ENCODE measurements at regions not wholly inside any gene's neighbourhood (a gene's known extent, or its start where the extent isn't known, plus 50 kb on each side); places are given as distances from the start of the nearest gene placed in this dataset.

GRCh38 chr2:66729416-66730330 lies 294.7 kb downstream of the MEIS1 start:
- no peak for DNase-seq

- no peak for DNase-seq
These were observed 295.5 kb downstream of the MEIS1 start for GRCh38 chr2:66730441-66730840.

DNA sequence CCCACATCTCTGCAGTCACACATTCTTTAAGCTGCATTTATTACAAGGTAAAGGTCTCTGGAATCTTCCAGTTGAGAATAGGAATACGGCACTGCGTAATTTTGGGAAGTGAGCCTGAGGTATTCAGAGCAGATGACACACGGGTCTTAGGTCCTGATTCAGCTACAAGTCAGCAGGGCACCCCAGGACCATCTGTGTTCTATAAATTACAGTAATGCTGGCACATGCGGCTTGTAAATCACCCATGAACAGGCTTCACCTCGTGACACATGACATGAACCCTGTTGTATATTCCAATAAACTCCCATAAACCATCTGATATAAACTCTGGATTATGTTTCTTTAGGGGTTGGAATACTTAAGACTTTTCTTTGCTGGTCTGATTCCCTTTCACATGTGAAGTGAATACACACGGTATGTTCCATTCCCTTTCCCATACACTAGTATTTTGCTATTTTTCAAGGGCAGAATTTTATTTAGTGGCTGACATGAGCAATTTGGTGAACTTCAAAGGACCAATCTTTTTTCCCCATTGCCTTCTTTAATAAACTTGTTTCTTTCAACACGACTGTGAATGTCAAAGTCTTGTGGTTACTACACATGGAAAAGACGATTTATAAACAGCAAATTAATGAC lies 298.6 kb downstream of the MEIS1 start:
- no peak for DNase-seq

GRCh38 chr2:66748939-66749338 lies 314.0 kb downstream of the MEIS1 start:
- DNase-seq: no peak

DNA sequence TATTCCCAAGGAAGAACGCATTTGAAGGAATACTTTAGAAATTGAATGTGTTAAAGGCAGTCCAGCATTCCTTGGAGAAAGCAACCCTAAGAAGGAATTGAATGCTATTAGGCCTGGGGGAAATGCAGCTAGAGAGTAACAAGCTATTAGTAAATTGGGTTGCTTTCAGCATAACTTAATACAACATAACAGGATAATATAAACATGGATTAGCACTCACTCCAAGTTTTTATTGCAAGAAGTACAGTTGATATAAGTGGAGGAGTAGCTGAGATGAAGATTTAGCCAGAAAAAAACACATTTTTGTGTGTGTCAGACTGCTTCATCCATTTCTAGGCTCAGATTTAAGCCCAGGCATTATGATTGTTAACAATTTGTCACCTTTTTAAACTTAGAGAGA lies 314.6 kb downstream of the MEIS1 start:
- no peak for DNase-seq

GRCh38 chr2:66753257-66753656 lies 318.3 kb downstream of the MEIS1 start:
- no peak for DNase-seq

GRCh38 chr2:66753660-66754059 lies 318.7 kb downstream of the MEIS1 start:
- DNase-seq: no peak

DNA sequence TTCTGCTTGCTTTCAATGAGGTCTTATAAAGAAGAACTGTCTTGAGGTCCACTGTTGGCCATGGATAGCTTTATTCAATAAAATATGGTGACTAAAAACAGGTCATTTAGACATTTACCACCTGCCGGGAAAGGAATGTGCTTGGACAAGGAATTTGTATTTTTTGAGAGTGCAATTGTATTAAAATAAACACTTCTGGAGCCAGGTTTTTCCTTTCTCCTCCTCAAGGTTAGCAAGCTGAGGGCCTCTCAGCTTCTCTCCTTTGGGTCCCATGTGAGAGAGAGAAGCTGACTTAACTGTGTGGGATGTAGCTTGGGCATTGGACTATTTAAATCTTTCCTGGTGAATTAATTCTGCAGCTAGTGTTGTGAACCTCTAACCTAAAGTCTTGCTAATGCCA lies 321.0 kb downstream of the MEIS1 start:
- DNase-seq: no peak

DNA sequence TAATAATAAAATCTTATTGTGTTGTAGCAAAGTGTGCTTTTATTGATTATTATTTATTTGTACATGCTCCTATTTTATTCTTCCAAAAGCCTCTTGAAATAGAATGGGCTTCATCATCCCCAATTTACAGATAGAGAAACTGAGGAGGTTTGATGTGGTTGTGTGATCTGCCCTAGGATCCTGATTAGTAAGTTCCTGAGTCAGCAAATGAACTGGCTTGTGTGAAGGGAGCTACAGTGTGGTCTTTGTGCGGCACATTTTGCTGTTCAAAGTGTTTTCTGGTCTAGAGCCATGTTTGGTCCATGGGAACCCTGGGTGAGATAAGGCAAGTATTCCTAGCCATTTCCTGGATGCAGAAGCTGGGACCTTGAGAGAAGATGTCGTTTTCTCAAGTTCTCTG lies 326.9 kb downstream of the MEIS1 start:
- DNase-seq: no peak

- no peak for DNase-seq
These were observed 327.8 kb downstream of the MEIS1 start for GRCh38 chr2:66762761-66763160.

GRCh38 chr2:66766582-66766981 lies 331.7 kb downstream of the MEIS1 start:
- no peak for DNase-seq

DNA sequence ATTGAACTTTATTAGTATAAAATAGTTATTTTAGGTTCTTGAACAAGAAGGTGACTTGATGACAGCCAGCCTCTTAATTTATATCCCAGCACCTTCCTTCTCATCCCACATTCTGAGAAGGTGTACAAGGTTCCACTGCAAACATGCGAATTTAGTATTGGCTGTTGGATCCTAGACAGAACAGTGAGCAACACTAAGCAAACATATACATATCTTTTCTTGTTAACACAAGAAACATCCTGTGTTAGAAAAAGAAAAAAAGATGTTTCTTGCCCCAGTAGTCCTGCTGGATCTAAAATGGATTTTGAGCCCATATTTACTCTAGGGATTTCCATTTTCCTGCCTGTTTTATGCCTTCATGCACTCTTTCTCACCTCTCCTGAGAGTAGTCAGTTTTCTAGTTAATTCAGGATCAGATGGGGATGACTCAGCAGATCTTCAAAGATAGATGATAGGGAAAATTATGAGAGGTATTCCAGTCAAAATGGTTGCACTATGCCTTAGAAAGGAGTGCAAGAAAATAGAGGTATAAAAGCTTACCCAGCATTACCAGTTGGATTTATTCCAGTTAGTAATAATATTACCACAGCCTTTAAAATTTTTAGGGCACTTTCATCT lies 336.5 kb downstream of the MEIS1 start:
- no peak for DNase-seq

DNA sequence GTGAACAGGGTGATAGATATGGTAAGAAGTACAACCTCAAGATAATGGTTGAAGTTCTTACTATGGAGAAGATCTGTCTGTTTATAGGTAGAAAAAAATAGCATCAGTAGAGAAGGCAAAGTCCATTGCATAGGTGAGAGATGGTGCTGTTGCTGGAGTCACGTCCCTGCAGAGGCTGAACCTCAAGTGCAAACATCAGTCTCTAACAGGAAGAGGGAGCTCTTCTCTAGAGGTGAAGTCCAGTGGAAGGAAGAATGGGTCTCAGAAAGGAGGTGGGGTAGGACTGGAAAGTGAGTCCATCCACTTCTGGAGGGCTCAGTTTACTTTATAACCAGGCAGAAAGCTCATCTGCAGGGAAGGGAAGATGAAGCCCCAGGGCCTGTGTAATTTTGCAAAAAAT lies 337.7 kb downstream of the MEIS1 start:
- no peak for DNase-seq

DNA sequence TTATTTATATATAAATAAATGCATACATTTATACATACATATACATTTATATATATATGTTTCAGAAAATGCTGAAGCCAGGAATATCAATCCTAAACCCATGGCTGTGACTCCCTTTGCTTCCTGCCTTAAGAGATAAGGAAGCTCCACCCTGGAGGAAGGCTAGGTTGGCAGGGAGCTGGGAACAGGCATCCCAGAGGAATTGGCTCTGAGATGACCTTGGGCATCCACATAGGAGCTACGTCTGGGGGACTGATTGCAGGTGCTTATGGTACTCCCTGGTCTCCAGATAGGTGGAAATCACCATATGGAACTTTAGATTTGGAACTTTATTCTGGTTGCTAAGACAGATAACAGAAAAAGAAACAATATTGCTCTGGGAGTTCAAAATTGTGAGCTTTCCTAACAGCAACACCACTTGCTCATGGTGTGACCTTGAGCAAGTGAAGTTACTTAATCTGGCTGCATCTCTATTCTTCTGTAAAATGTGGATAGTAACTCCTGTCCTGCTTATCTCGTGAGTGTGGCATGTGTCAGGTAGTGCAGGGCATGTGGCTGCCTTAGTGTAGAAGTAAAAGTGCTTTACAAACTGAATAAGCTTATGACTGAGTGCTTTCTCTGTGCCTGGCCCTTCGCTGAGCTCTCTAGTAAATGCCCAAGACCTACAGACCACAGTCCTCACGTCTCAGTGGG lies 341.0 kb downstream of the MEIS1 start:
- no peak for DNase-seq

- DNase-seq: no peak
These were observed 346.9 kb downstream of the MEIS1 start for GRCh38 chr2:66781804-66782203.

DNA sequence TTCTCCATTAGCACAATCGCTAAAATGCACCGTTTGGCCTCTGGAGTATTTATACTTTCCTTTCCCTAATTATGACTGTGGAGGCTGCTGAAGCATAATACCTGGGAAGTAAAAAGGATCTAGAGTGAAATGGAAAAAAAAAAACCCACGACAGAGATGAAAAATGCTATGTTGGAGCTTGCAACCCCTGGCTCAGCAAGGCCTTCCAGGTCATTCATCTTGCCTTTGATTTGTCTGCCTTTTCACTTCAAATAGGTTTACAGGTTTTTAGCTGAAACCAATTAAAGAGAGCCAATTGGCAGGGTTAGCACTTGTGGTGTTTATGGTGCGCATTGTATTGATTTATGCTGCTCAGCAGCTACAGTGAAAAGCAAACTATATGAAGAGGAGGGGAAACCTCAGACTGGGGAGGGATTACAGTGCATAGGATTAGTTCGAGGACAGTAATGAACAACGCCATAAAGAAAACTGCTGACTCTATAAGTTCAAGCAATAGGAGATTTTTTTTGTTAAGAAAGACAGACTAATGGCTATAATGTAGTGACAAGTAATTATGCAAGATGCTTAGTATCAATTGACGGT lies 347.9 kb downstream of the MEIS1 start:
- DNase-seq: no peak

DNA sequence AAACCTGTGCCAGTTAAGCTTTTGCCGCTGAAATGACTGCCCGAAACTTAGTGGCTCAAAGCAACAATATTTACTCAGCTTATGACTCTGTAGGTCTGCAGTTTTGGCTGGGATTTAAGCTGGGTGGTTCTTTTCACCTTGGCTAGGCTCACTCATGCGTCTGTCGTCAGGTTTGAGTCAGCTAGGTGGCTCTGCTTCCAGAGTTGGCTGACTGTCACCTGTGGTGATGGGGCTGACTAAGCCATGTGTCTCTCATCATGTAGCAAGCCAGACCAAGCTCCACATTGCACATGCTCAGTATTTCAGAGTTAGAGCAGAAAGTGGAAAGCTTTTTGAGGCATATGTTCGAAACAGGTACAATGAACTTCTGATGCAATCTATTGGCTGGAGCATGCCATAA lies 354.8 kb downstream of the MEIS1 start:
- DNase-seq: no peak

DNA sequence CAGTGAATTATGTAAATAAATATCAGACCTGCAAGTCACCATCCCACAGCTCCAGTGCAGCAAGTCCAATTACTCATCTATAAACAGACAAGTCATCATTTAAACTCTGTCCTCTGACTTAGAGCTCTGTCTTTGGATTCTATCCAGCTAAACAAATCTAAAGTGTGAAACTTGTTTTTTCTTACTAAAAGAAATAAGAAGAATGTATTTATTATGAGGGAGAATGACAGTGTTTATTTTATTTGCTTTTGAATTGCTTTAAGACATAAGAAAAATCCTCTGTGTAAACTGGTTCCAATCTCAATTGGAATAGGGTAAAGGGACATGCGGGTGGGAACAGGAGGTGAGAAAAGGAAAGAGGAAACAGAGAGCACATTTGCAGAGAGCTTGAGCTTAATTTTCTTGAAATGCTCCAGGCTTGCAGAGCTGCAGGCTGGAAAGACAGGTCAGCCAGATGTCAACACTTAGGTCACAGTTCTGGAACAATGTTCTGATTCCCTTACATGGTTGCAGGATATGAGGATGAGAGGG lies 355.8 kb downstream of the MEIS1 start:
- no peak for DNase-seq

- DNase-seq: no peak
These were observed 359.1 kb downstream of the MEIS1 start for GRCh38 chr2:66794070-66794469.

DNA sequence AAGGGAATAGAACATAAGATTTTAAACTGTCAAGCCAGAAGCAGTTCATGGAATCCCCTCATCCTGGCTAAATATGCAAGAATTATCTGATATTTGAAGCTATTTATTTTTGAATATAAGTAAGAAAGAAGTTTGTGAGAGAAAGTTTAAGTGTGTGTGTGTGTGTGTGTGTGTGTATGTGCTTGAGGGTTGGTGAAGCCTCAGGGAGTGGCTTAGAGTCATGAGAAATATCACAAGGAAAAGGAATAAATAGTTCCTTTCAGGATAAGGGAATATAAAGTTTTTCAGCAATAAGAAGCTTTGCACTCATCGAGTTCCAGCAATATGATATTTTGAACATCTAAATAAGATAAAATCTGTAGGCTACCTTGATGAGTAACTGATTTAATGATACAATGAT lies 359.6 kb downstream of the MEIS1 start:
- no peak for DNase-seq

DNA sequence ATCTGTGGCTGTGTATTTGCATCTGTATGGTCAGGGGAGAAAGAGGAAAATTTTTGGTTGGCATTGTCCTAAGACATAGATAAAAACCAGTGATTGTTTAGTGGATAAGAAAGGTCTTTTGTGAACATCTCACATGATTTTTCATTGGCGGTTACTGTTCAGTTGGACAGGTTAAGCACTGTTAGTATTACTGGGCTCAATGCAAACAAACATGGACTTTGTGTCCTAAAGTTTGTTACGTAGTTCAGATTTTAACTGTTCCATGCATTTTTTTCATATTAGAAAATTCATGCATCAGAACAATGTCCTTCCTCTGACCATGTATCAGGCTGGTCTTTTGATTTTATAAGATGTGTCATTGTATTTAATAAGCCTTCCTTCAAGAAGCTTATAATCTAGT lies 368.0 kb downstream of the MEIS1 start:
- no peak for DNase-seq

GRCh38 chr2:66803726-66804125 lies 368.8 kb downstream of the MEIS1 start:
- no peak for DNase-seq
